Sigmoid colon (tissue), 6 donors: ENCODE measurements at regions not wholly inside any gene's neighbourhood (a gene's known extent, or its start where the extent isn't known, plus 50 kb on each side); places are given as distances from the start of the nearest gene placed in this dataset.

Experiments
- DNase-seq: peaks from one replicate; pipeline ENCODE4 v3.0.0-alpha.2; 2019
- H3K27ac ChIP-seq, 4 donors: fragments of 200-600 bp; sonication (generic); one replicate each; pipeline ENCODE4 v1.5.1; 2016 to 2019; ENCODE audit warnings: mild to moderate bottlenecking in 1 of 4
- H3K27me3 ChIP-seq, 3 donors: fragments of 200-600 bp; sonication (generic); one replicate each; pipeline ENCODE4 v1.5.1; 2019; ENCODE audit warnings: mild to moderate bottlenecking in 1 of 3
- H3K36me3 ChIP-seq, 4 donors: fragments of 200-600 bp; sonication (generic); one replicate each; pipeline ENCODE4 v1.5.1; 2016 to 2019
- H3K4me1 ChIP-seq, 4 donors: fragments of 200-600 bp; sonication (generic); one replicate each; pipeline ENCODE4 v1.5.1; 2017 to 2019
- H3K4me3 ChIP-seq, 4 donors: fragments of 200-600 bp; sonication (generic); one replicate each; pipeline ENCODE4 v1.5.1; 2017 to 2019; ENCODE audit warnings: mild to moderate bottlenecking in 2 of 4, moderate library complexity in 1 of 4
- H3K9me3 ChIP-seq, 4 donors: fragments of 200-600 bp in 3 of 4; sonication (generic) in 3 of 4; one replicate each; pipeline versions ENCODE4 v1.5.1 to v1.6.1; 2013 to 2019
- EP300 ChIP-seq, 4 donors: sonication (generic); formaldehyde crosslinking; IDR thresholded peaks; one replicate each; pipeline ENCODE4 v1.6.1; 2017; ENCODE audit warnings: antibody characterized with exemption in 4 of 4
- POLR2A ChIP-seq, 2 donors: fragments of 450-650 bp; IDR thresholded peaks; one replicate each; pipeline ENCODE4 v1.6.1; 2016; ENCODE audit warnings: antibody characterized with exemption in 2 of 2, mild to moderate bottlenecking in 2 of 2, moderate library complexity in 2 of 2
- POLR2AphosphoS5 ChIP-seq, 4 donors: sonication (generic); formaldehyde crosslinking; IDR thresholded peaks; one replicate each; pipeline ENCODE4 v1.6.1; 2017; ENCODE audit warnings: antibody characterized with exemption in 4 of 4
- WGBS, 2 donors: extraction: QIAGEN DNeasy Blood & Tissue Kit; methylation state at CpG; one replicate each; pipeline ENCODE4 v1.1.7; 2013; 5-methylcytosine and 5-hydroxymethylcytosine counted together
- intact Hi-C: fragments of 100-400 bp; cut with DNase I; formaldehyde crosslinking; loops from one replicate; pipeline ENCODE4 v1.15.1; 2023
- TF ChIP-seq, protein P1 (sequence below), 4 experiments: fragments of 450-650 bp in 3 of 4; fragments of 200-600 bp in 1 of 4; IDR thresholded peaks; one replicate each; pipeline ENCODE4 v1.5.1; 2016 to 2019; ENCODE audit warnings: antibody characterized with exemption in 4 of 4, mild to moderate bottlenecking in 3 of 4, moderate library complexity in 2 of 4
- donor health status: healthy with polysubstance abuse.
- donor health status: healthy.

DNA sequence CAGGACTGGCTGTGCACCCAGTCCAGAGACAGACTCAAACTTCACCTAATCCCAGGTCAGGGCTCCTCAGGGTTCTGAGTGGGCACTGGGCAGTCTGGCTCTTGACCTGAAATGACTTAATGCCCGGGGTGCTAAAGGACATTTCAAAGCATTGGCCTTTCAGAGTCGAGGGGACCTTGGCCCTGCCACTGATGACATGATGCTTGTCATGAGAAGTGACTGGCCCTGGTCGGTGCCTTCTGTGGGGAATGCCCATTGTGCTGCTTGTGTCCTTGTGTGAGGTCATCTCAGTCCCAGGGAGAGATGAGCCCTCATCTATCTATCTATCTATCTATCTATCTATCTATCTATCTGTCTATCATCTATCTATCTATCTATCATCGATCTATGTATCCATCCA lies 81.3 kb downstream of the CTAGE1 start:
- no peaks in the 10 kb centered on the region for H3K27me3 ChIP-seq
- H3K4me3 ChIP-seq: no peak overlapping the region
- peaks cover 0 to 9% (median 3%) of the 10 kb centered on the region in 4 donors for H3K4me1 ChIP-seq
- TF ChIP-seq EP300 (IDR thresholded peaks at IDR 0.05) (no peak), POLR2AphosphoS5 (IDR thresholded peaks at IDR 0.05) (no peak), POLR2A (IDR thresholded peaks at IDR 0.05) (no peak)
- TF ChIP-seq, protein P1, sequence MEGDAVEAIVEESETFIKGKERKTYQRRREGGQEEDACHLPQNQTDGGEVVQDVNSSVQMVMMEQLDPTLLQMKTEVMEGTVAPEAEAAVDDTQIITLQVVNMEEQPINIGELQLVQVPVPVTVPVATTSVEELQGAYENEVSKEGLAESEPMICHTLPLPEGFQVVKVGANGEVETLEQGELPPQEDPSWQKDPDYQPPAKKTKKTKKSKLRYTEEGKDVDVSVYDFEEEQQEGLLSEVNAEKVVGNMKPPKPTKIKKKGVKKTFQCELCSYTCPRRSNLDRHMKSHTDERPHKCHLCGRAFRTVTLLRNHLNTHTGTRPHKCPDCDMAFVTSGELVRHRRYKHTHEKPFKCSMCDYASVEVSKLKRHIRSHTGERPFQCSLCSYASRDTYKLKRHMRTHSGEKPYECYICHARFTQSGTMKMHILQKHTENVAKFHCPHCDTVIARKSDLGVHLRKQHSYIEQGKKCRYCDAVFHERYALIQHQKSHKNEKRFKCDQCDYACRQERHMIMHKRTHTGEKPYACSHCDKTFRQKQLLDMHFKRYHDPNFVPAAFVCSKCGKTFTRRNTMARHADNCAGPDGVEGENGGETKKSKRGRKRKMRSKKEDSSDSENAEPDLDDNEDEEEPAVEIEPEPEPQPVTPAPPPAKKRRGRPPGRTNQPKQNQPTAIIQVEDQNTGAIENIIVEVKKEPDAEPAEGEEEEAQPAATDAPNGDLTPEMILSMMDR (IDR thresholded peaks at IDR 0.05): no peak
- H3K36me3 ChIP-seq: no peaks in the 10 kb centered on the region
- 89 to 90% methylated on average over 4 of the region's 4 CpGs for WGBS, 2 donors
- intact Hi-C loops: no loop called here
- H3K27ac ChIP-seq: no peak overlapping the region
- H3K9me3 ChIP-seq: no peaks in the 10 kb centered on the region
- no peak for DNase-seq

DNA sequence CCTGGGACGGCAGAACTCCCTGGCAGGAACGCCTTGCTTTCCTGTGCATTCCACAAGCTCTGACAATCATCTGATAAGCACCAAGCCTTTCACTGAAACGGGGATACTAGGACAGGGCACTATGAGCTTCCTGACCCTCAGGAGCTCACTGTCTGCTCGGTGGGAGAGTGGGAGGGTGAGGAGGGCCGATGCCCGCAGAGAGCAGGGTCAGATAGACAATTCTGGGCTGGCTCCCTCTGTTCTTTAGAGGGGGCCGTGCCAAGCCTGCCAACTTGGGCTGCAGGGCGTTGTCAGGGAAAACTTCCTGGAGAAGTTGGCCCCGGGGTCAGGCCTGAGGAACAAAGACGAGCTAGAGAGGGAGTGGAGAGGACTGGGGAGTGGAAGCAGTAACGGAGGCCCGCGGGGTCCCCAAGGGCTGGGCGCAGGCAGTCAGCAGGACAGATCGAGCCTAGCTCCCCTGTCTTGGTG lies 82.0 kb downstream of the CTAGE1 start:
- 14 to 63% methylated on average over 15 of the region's 15 CpGs for WGBS, 2 donors
- DNase-seq: no peak
- Histone ChIP-seq H3K4me3 (no peak overlapping the region), H3K27ac (no peak overlapping the region), H3K9me3 (no peaks in the 10 kb centered on the region), H3K4me1 (peaks cover 0 to 9% (median 3%) of the 10 kb centered on the region in 4 donors), H3K27me3 (no peaks in the 10 kb centered on the region), H3K36me3 (no peaks in the 10 kb centered on the region)
- TF ChIP-seq POLR2A (IDR thresholded peaks at IDR 0.05) (no peak), POLR2AphosphoS5 (IDR thresholded peaks at IDR 0.05) (no peak)
- intact Hi-C loops: no loop called here

DNA sequence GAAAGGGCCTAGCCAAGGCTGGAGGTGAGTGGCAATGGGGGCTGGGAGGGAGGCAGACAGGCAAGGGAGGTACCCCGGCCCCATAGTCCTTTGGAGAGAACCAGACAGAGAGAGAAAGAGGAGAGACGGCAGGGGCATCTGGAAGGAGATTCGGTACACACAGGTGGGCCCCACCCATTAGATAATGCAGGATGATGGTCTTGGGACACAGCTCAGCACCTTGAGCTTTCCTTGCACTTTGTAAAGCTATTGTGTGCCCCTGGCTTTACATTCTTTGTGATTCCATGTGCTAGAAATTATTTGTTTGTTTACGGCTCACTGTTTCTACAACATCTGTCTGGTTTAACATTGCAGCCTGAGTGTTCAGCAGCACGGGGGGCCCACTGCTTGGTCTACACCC lies 83.1 kb downstream of the CTAGE1 start:
- 67 to 86% methylated on average over 5 of the region's 5 CpGs for WGBS, 2 donors
- Histone ChIP-seq H3K27ac (no peak overlapping the region), H3K27me3 (no peaks in the 10 kb centered on the region), H3K4me1 (peaks cover 0 to 9% (median 3%) of the 10 kb centered on the region in 4 donors), H3K9me3 (no peaks in the 10 kb centered on the region), H3K4me3 (no peak overlapping the region), H3K36me3 (no peaks in the 10 kb centered on the region)
- intact Hi-C loops: no loop called here
- DNase-seq: no peak
- TF ChIP-seq POLR2AphosphoS5 (IDR thresholded peaks at IDR 0.05) (no peak), EP300 (IDR thresholded peaks at IDR 0.05) (no peak), POLR2A (IDR thresholded peaks at IDR 0.05) (no peak)
- TF ChIP-seq, protein P1 (IDR thresholded peaks at IDR 0.05): no peak

DNA sequence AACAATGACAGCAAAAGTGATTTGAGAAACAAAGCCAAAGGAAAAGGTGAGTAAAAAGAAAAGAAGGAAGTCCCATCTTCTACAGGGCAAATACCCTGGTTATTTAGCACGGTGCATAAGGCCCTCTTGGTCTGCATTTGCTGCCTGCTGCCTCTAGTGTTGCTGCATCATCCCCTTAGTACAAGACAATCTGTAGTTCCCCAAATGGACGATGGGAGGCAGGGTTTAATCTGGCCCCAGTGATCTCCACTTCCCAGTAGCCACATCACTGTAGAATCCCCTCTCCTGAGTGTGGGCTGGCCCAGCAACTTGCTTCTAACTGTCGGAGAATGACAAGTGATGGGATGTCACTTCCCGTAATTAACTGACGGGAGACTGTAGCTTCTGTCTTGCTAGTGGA lies 85.1 kb downstream of the CTAGE1 start:
- no peak overlapping the region for H3K27ac ChIP-seq
- no peaks in the 10 kb centered on the region for H3K9me3 ChIP-seq
- no peaks in the 10 kb centered on the region for H3K36me3 ChIP-seq
- H3K4me1 ChIP-seq: peaks cover 0 to 4% (median 1%) of the 10 kb centered on the region in 4 donors
- intact Hi-C loops: no loop called here
- no peak overlapping the region for H3K4me3 ChIP-seq
- no peak for DNase-seq
- H3K27me3 ChIP-seq: no peaks in the 10 kb centered on the region
- TF ChIP-seq POLR2AphosphoS5 (IDR thresholded peaks at IDR 0.05) (no peak), POLR2A (IDR thresholded peaks at IDR 0.05) (no peak), EP300 (IDR thresholded peaks at IDR 0.05) (no peak)
- TF ChIP-seq, protein P1 (IDR thresholded peaks at IDR 0.05): no peak
- 68 to 84% methylated on average over 5 of the region's 5 CpGs for WGBS, 2 donors

DNA sequence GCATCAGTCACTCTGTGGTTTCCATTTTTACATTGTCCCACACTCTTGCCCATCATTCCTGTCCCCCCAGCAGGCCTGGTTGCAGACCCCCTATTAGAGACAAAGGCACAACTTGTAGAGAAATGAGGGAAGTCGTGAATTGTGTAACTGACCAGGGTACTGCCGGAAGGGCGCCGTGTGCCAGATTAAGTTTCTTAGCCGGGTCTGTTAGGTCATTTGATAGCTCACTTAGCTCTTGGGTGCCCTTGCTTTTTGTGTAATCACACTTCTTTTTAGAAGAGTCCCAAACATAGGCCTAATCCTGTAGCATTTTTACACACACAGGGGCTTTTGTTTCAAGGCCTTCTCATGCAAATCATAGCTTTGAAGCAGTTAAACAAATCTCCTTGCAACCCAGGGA lies 87.2 kb downstream of the CTAGE1 start:
- 88 to 92% methylated on average over 5 of the region's 5 CpGs for WGBS, 2 donors
- no peak overlapping the region for H3K27ac ChIP-seq
- H3K4me3 ChIP-seq: no peak overlapping the region
- DNase-seq: no peak
- no peaks in the 10 kb centered on the region for H3K36me3 ChIP-seq
- intact Hi-C loops: no loop called here
- TF ChIP-seq POLR2A (IDR thresholded peaks at IDR 0.05) (no peak), POLR2AphosphoS5 (IDR thresholded peaks at IDR 0.05) (no peak), EP300 (IDR thresholded peaks at IDR 0.05) (no peak)
- TF ChIP-seq, protein P1 (IDR thresholded peaks at IDR 0.05): no peak
- H3K9me3 ChIP-seq: no peaks in the 10 kb centered on the region
- H3K4me1 ChIP-seq: no peaks in the 10 kb centered on the region
- no peaks in the 10 kb centered on the region for H3K27me3 ChIP-seq
